OCI-LY7 (cell line): ENCODE measurements at regions not wholly inside any gene's neighbourhood (a gene's known extent, or its start where the extent isn't known, plus 50 kb on each side); places are given as distances from the start of the nearest gene placed in this dataset.

Experiments used
- CTCF ChIP-seq: fragments of 200-600 bp; sonication (generic); conservative IDR thresholded peaks from 2 replicates; pipeline ENCODE4 v1.5.1; 2014; ENCODE audit warnings: mild to moderate bottlenecking, antibody characterized with exemption, low read length, moderate library complexity, mixed read lengths
- EZH2phosphoT487 ChIP-seq: fragments of 200-600 bp; sonication (generic); IDR thresholded peaks from 2 replicates; pipeline ENCODE4 v1.6.1; 2018; ENCODE audit warnings: low read depth, borderline replicate concordance, mild to moderate bottlenecking, mixed run types, antibody characterized with exemption, low read length, moderate library complexity, mixed read lengths

- TF ChIP-seq CTCF (no peak), EZH2phosphoT487 (no peak)
These were observed 127.6 kb upstream of the TMCO5A start for GRCh38 chr15:37806808-37807207.
